HepG2 (cell line): ENCODE measurements at regions not wholly inside any gene's neighbourhood (a gene's known extent, or its start where the extent isn't known, plus 50 kb on each side); places are given as distances from the start of the nearest gene placed in this dataset.

ENCODE experiments used
- AGO1 ChIP-seq: fragments of 200-400 bp; formaldehyde crosslinking; IDR thresholded peaks from 2 replicates; pipeline ENCODE4 v1.6.1; 2017; ENCODE audit warnings: mild to moderate bottlenecking, low read depth, low read length, moderate library complexity; ENCODE audit not compliant: poor library complexity, severe bottlenecking
- AKAP8 ChIP-seq: sonication (generic); formaldehyde crosslinking; IDR thresholded peaks from 2 replicates; pipeline ENCODE4 v1.5.1; 2020; ENCODE audit warnings: mild to moderate bottlenecking, missing genetic modification reagents
- CEBPB ChIP-seq: IDR thresholded peaks from 2 replicates; pipeline ENCODE4 v1.6.1; 2011; ENCODE audit warnings: low read depth, low read length, improper control_type of control experiment, borderline replicate concordance
- GFI1 ChIP-seq: sonication (generic); formaldehyde crosslinking; IDR thresholded peaks from 2 replicates; pipeline ENCODE4 v1.5.0; 2020; ENCODE audit warnings: missing genetic modification reagents, mild to moderate bottlenecking, borderline replicate concordance
- GLI4 ChIP-seq: sonication (generic); formaldehyde crosslinking; IDR thresholded peaks from 2 replicates; pipeline ENCODE4 v1.5.1; 2020; ENCODE audit warnings: missing genetic modification reagents, mild to moderate bottlenecking, moderate library complexity, borderline replicate concordance
- GLMP ChIP-seq: sonication (generic); formaldehyde crosslinking; IDR thresholded peaks from 2 replicates; pipeline ENCODE4 v1.9.0; 2021; ENCODE audit warnings: missing genetic modification reagents, mild to moderate bottlenecking, borderline replicate concordance
- KLF15 ChIP-seq: sonication (generic); formaldehyde crosslinking; IDR thresholded peaks from 2 replicates; pipeline ENCODE4 v1.8.1; 2023; ENCODE audit warnings: borderline replicate concordance, mild to moderate bottlenecking, inconsistent platforms, missing genetic modification reagents, mixed read lengths
- MED1 ChIP-seq: sonication (generic); formaldehyde crosslinking; IDR thresholded peaks from 2 replicates; pipeline ENCODE4 v1.4.0; 2020; ENCODE audit warnings: missing genetic modification reagents
- NR3C1 ChIP-seq: sonication (generic); formaldehyde crosslinking; IDR thresholded peaks from 2 replicates; pipeline ENCODE4 v1.4.0; 2020; ENCODE audit warnings: missing genetic modification reagents
- POGZ ChIP-seq: sonication (generic); formaldehyde crosslinking; IDR thresholded peaks from 2 replicates; pipeline ENCODE4 v1.4.0; 2020; ENCODE audit warnings: mild to moderate bottlenecking, missing genetic modification reagents
- RAD21 ChIP-seq: fragments of 450-650 bp; formaldehyde crosslinking; IDR thresholded peaks from 2 replicates; pipeline ENCODE4 v1.5.0; 2020; ENCODE audit warnings: mild to moderate bottlenecking
- SP140L ChIP-seq: sonication (generic); formaldehyde crosslinking; IDR thresholded peaks from 2 replicates; pipeline ENCODE4 v1.4.0; 2020; ENCODE audit warnings: missing genetic modification reagents, borderline replicate concordance
- TEAD2 ChIP-seq: sonication (generic); formaldehyde crosslinking; IDR thresholded peaks from 2 replicates; pipeline ENCODE4 v1.9.0; 2021; ENCODE audit warnings: missing genetic modification reagents
- THAP11 ChIP-seq: IDR thresholded peaks from 2 replicates; pipeline ENCODE4 v1.6.1; 2016; ENCODE audit warnings: missing biosample characterization, missing genetic modification reagents
- ZNF136 ChIP-seq: sonication (generic); formaldehyde crosslinking; IDR thresholded peaks from 2 replicates; pipeline ENCODE4 v1.8.1; 2022; ENCODE audit warnings: low read depth, mild to moderate bottlenecking, moderate library complexity, missing genetic modification reagents
- ZNF276 ChIP-seq: sonication (generic); formaldehyde crosslinking; IDR thresholded peaks from 2 replicates; pipeline ENCODE4 v1.4.0; 2020; ENCODE audit warnings: mild to moderate bottlenecking, low read depth, missing genetic modification reagents
- ZNF510 ChIP-seq: sonication (generic); formaldehyde crosslinking; IDR thresholded peaks from 2 replicates; pipeline ENCODE4 v1.4.0; 2020; ENCODE audit warnings: low read depth, mild to moderate bottlenecking, missing genetic modification reagents
- ZNF567 ChIP-seq: sonication (generic); formaldehyde crosslinking; IDR thresholded peaks from 2 replicates; pipeline ENCODE4 v1.8.1; 2023; ENCODE audit warnings: mild to moderate bottlenecking, missing genetic modification reagents, borderline replicate concordance
- TF ChIP-seq, protein P1 (sequence below): sonication (generic); formaldehyde crosslinking; IDR thresholded peaks from 2 replicates; pipeline ENCODE4 v1.8.1; 2023; ENCODE audit warnings: missing genetic modification reagents, mild to moderate bottlenecking, borderline replicate concordance
- TF ChIP-seq, protein P2 (sequence below): sonication (generic); formaldehyde crosslinking; IDR thresholded peaks from 2 replicates; pipeline ENCODE4 v1.9.0; 2021; ENCODE audit warnings: missing genetic modification reagents, mild to moderate bottlenecking, borderline replicate concordance
- TF ChIP-seq, protein P3 (sequence below): fragments of 450-650 bp; IDR thresholded peaks from 2 replicates; pipeline ENCODE4 v1.6.1; 2016
- TF ChIP-seq, protein P4 (sequence below): sonication (generic); formaldehyde crosslinking; IDR thresholded peaks from 2 replicates; pipeline ENCODE4 v1.8.1; 2023; ENCODE audit warnings: mild to moderate bottlenecking, moderate library complexity, missing genetic modification reagents

DNA sequence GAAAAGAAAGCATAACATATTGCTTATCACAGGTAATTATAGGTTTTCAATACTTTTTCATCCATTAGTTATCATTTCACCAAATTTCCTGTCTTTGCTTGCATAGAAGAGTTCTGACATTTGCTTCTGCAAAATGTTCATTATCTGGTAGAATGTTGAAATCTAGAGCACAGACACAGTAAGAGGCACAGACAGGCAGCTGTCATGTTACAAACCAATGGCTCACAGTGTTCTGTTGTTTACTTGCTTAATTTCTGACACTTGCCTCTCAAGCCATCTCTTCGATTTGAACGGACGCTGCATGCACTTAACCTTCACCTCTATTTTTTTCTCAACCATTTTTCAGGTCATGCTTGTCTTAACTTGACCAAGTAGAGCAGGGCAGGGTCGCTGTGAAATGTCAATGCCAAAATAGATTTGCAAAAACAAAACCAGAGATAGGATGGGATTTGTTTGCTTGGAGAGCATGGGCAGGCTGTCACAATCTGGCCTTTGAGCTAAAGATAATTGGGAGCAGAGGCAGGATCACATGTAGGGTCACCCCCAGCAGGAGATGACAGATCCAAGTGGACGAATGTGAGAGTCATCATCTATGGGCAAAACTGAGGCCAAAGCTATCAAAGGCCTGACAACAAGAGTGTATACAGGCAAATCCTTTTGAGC, 292.3 kb downstream of the SMARCA1 start (continued):
- TF ChIP-seq ZNF567: no peak
- TF ChIP-seq GFI1 (CRISPR knock-in tag): peak; percentile 77; the same call in 1 of the 2 replicates
- TF ChIP-seq, protein P1, sequence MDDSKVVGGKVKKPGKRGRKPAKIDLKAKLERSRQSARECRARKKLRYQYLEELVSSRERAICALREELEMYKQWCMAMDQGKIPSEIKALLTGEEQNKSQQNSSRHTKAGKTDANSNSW (CRISPR knock-in tag): no peak
- 0 out of 2 replicates have a peak, but pooled peaks have one; percentile 25 for TF ChIP-seq THAP11 (CRISPR knock-in tag)
- TF ChIP-seq, protein P2, sequence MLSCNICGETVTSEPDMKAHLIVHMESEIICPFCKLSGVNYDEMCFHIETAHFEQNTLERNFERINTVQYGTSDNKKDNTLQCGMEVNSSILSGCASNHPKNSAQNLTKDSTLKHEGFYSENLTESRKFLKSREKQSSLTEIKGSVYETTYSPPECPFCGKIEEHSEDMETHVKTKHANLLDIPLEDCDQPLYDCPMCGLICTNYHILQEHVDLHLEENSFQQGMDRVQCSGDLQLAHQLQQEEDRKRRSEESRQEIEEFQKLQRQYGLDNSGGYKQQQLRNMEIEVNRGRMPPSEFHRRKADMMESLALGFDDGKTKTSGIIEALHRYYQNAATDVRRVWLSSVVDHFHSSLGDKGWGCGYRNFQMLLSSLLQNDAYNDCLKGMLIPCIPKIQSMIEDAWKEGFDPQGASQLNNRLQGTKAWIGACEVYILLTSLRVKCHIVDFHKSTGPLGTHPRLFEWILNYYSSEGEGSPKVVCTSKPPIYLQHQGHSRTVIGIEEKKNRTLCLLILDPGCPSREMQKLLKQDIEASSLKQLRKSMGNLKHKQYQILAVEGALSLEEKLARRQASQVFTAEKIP (CRISPR knock-in tag): no peak
- no peak for TF ChIP-seq GLI4 (CRISPR knock-in tag)
- TF ChIP-seq ZNF276 (CRISPR knock-in tag): no peak
- no peak for TF ChIP-seq SP140L (CRISPR knock-in tag)
- peak; percentile 82 for TF ChIP-seq POGZ
- TF ChIP-seq NR3C1 (CRISPR knock-in tag): no peak
- TF ChIP-seq CEBPB: peak; percentile 66; the same call in 1 of the 2 replicates
- TF ChIP-seq, protein P3, sequence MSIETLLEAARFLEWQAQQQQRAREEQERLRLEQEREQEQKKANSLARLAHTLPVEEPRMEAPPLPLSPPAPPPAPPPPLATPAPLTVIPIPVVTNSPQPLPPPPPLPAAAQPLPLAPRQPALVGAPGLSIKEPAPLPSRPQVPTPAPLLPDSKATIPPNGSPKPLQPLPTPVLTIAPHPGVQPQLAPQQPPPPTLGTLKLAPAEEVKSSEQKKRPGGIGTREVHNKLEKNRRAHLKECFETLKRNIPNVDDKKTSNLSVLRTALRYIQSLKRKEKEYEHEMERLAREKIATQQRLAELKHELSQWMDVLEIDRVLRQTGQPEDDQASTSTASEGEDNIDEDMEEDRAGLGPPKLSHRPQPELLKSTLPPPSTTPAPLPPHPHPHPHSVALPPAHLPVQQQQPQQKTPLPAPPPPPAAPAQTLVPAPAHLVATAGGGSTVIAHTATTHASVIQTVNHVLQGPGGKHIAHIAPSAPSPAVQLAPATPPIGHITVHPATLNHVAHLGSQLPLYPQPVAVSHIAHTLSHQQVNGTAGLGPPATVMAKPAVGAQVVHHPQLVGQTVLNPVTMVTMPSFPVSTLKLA: no peak
- TF ChIP-seq RAD21 (CRISPR knock-in tag): no peak
- TF ChIP-seq AKAP8 (CRISPR knock-in tag): no peak
- peak; percentile 69 for TF ChIP-seq MED1 (CRISPR knock-in tag)
- TF ChIP-seq TEAD2: no peak
- no peak for TF ChIP-seq KLF15 (CRISPR knock-in tag)
- no peak for TF ChIP-seq ZNF136
- TF ChIP-seq GLMP (CRISPR knock-in tag): no peak
- no peak for TF ChIP-seq AGO1
- no peak for TF ChIP-seq ZNF510 (CRISPR knock-in tag)
- TF ChIP-seq, protein P4, sequence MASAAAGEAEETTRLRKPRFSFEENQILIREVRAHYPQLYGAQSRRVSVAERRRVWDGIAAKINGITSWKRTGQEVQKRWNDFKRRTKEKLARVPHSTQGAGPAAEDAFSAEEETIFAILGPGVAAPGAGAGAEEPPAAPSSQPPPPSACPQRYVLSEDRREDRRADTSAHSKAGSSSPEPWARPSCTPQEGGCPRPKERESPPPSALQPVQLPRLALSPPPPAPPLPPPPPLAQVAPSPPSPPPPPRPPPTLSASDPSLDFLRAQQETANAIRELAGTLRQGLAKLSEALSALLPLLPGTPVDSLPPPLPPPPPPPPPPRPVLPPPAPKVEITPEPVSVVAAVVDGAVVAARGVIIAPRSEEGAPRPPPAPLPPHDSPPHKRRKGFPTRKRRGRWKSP (CRISPR knock-in tag): 0 out of 2 replicates have a peak, but pooled peaks have one; percentile 23
